ENCODE measurements at regions not wholly inside any gene's neighbourhood (a gene's known extent, or its start where the extent isn't known, plus 50 kb on each side); places are given as distances from the start of the nearest gene placed in this dataset.
A peak's percentile ranks its signal among the peaks of the same experiment; 100 is the strongest.

DNA sequence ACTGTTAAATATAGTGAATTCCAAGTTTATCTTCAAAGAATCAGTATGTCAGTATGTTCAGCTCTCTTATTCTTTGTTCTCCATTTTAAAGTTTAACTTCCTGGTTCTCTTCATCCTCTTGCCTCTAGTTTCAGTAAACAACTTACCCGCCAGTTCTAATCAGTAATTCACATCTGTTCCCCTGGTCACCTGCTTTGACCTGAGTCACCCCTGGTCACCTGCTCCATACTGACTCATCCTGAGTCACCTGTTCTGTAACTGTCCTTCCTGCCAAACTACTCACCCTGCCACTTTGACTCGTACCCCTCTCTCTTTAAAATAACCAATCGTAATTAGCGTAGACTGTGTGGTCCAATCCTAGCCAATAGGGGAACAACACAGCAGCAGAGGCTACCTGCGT lies 992.7 kb upstream of the HS3ST1 start:
- DNase-seq (ENCODE audit: insufficient read length, low spot score) (no peak), FAIRE-seq (no peak)
- TF ChIP-seq, protein P1, sequence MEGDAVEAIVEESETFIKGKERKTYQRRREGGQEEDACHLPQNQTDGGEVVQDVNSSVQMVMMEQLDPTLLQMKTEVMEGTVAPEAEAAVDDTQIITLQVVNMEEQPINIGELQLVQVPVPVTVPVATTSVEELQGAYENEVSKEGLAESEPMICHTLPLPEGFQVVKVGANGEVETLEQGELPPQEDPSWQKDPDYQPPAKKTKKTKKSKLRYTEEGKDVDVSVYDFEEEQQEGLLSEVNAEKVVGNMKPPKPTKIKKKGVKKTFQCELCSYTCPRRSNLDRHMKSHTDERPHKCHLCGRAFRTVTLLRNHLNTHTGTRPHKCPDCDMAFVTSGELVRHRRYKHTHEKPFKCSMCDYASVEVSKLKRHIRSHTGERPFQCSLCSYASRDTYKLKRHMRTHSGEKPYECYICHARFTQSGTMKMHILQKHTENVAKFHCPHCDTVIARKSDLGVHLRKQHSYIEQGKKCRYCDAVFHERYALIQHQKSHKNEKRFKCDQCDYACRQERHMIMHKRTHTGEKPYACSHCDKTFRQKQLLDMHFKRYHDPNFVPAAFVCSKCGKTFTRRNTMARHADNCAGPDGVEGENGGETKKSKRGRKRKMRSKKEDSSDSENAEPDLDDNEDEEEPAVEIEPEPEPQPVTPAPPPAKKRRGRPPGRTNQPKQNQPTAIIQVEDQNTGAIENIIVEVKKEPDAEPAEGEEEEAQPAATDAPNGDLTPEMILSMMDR (IDR thresholded peaks at IDR 0.05; ENCODE audit: insufficient read depth, missing control alignments): no peak

DNA sequence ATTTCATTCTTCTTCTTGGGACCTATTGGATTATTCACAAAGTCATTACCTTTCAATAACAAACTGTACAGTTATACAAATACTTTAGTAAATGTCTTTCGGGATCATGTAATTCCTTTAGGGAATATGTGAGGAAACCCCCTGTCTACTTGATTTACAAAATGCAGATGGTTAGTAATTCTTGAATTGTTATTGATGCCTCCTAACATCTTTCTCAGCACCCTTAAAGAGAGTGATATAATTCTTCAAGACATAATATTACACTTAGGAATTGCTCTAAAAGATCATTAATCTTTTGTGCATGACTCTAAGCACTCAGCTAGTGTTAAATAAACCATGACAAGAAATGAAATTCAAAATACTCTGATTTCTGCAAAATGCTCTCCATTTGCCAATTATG lies 988.1 kb upstream of the HS3ST1 start:
- DNase-seq (ENCODE audit: insufficient read length, low spot score): no peak
- TF ChIP-seq, protein P1 (IDR thresholded peaks at IDR 0.05; ENCODE audit: insufficient read depth, missing control alignments): no peak
- no peak for FAIRE-seq

DNA sequence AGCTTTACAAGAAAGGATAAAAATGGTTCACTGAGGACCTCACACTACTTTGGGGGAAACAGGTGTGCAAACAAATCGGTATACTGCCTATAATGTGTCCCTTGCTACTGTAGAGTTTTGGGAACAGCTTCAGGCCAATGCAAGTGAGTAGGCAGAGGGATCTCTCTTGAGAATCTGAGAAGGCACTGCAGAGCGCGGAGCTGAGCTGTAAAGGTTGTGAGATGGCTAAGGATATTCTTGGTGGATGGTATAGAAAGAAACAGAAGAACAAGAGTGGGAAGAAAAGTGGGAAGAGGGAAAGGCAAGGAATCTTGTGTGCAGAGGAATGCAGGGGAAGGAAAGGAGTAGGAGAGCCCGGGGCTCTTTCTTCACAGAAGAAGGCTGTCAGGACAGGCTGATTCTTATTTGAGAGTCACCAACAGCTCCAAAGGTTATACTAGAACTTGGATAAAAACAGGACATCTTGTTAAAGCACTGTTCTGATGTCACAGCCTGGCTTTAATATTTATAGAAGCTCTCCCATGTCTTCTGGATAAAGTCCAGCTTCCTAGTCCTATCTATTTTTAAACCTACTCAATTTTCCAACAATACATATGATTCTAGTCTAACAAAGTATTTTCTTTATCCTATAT lies 985.6 kb upstream of the HS3ST1 start:
- TF ChIP-seq, protein P1 (IDR thresholded peaks at IDR 0.05; ENCODE audit: insufficient read depth, missing control alignments): no peak
- no peak for DNase-seq (ENCODE audit: insufficient read length, low spot score)
- FAIRE-seq: no peak

DNA sequence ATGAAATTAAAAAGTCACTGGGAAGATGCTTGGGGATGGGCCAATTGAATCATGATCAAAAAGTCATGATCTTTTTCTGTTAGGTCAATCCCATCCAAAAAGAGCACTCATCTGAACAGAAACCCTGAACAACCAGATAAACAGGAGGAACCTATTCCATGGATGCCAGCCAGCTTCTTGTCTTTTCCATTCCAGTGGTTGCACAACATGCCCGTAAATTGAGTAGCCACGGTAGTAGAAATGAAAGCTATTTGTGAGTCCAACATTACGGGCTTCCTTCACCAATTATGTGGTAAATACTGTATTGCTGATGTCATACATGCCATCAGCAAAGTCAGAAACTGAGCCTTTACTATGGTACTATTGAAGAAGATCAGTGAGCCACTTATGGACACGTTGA lies 982.4 kb upstream of the HS3ST1 start:
- no peak for FAIRE-seq
- DNase-seq (ENCODE audit: insufficient read length, low spot score): no peak
- TF ChIP-seq, protein P1 (IDR thresholded peaks at IDR 0.05; ENCODE audit: insufficient read depth, missing control alignments): no peak

DNA sequence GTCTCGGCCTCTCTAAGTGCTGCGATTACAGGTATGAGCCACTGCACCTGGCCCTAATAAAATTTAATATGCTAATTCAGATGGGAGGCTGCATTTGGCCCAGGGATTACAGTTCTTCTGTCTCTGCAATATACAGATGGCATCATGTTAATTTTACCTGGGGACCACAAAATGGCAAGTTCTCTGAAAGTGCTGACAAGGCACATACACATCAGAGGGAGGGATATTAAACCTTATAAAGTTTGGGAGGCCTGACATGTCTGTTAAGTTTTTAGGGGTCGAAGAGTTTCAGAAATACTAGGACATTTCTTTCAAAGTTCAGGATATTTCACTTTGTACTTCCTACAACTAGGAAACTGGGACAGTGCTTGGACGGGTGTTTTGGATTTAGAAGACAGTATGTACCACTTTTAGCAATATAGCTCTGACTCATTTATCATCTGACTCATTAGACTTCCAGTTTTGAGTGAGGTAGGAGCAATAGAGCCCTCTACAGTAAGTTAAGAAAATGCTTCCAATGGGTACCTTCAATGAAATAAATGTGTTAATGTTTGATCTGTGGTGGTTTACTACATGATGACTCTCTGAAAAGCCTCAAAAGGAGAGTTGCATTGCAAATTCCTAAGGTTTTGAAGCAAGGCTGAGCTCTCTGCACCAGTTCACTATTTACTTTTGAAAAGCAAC lies 981.0 kb upstream of the HS3ST1 start:
- FAIRE-seq (no peak), DNase-seq (ENCODE audit: insufficient read length, low spot score) (no peak)
- TF ChIP-seq, protein P1 (IDR thresholded peaks at IDR 0.05; ENCODE audit: insufficient read depth, missing control alignments): peak; percentile 27

DNA sequence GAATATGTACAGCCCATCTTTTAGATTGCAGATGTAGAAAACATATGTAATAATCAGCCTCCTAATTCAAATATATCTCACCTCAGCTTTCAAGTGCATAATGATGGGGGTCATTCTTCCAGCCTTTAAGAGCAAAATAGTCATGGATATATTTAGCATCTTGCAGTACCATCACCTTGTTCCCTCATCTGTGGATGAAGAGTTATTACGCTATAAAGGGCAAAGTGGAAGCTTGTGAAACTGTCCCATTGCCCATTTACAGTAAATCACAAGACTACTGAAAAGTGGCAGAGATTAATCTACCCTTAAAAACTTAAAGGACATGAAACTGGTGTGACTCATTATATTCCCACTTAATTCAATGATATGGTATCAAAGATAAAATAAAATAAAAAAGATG lies 979.7 kb upstream of the HS3ST1 start:
- TF ChIP-seq, protein P1 (IDR thresholded peaks at IDR 0.05; ENCODE audit: insufficient read depth, missing control alignments): no peak
- DNase-seq (ENCODE audit: insufficient read length, low spot score): no peak
- FAIRE-seq: no peak

DNA sequence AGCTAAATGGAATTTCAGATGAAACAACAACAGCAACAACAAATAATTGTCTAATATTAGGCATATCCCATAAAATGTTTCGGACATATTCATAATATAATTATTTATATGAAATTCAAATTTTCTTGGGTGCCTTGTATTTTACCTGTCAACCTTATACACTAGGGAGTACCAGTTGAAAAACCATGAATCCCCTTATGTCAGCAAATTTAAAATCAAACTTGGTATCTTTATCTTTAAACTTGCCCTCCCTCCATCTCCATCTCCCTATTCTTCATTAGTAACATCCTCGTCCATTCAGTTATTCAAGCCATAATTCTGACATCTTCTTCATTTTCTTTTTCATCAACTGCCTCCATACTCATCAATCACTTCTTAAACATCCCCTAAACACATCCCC lies 974.5 kb upstream of the HS3ST1 start:
- TF ChIP-seq, protein P1 (IDR thresholded peaks at IDR 0.05; ENCODE audit: insufficient read depth, missing control alignments): no peak
- DNase-seq (ENCODE audit: insufficient read length, low spot score) (no peak), FAIRE-seq (no peak)

Measured in D721Med (cell line).